PC-3 (cell line): ENCODE measurements at regions not wholly inside any gene's neighbourhood (a gene's known extent, or its start where the extent isn't known, plus 50 kb on each side); places are given as distances from the start of the nearest gene placed in this dataset.

ENCODE experiments used
- ATAC-seq: fragments of 200-7000 bp; cut with Tn5 transposase; 2 replicates; pipeline ENCODE4 v1.9.1; 2020; ENCODE audit warnings: mild to moderate bottlenecking, moderate library complexity
- BruUV-seq: library from RNA; stranded (reverse); fragments of 400-500 nt; replicated peaks from 2 replicates; lab custom pipeline; 2021; lab: Mats Ljungman, UMichigan
- CTCF ChIA-PET: fragments of 300-600 bp; sonication (Branson Sonifier 250); formaldehyde crosslinking; loops from one replicate; lab custom pipeline; 2022; ENCODE audit warnings: antibody characterized with exemption; lab: Charles Lee
- POLR2A ChIA-PET: fragments of 300-600 bp; sonication (Branson Sonifier 250); formaldehyde crosslinking; loops from one replicate; lab custom pipeline; 2022; ENCODE audit warnings: antibody characterized with exemption; ENCODE audit not compliant: unreplicated experiment; lab: Charles Lee
- DNase-seq: peaks from one replicate; pipeline ENCODE4 v3.0.0-alpha.2; 2015
- H2AFZ ChIP-seq: fragments of 300-600 bp; sonication (generic); 2 replicates; pipeline ENCODE4 v1.6.0; 2016; ENCODE audit warnings: antibody characterized with exemption, low read length
- H3F3A ChIP-seq: fragments of 300-600 bp; sonication (generic); one replicate; pipeline ENCODE4 v1.6.0; 2017; ENCODE audit warnings: antibody characterized with exemption, low read length, control low read depth, mild to moderate bottlenecking; ENCODE audit not compliant: unreplicated experiment
- H3K27ac ChIP-seq: fragments of 300-600 bp; sonication (generic); 2 replicates; pipeline ENCODE4 v1.5.1; 2016; ENCODE audit warnings: mild to moderate bottlenecking, low read length
- H3K27me3 ChIP-seq: fragments of 300-600 bp; sonication (generic); 2 replicates; pipeline ENCODE4 v1.6.1; 2016; ENCODE audit warnings: low read length, mixed read lengths
- H3K36me3 ChIP-seq: fragments of 300-600 bp; sonication (generic); 2 replicates; pipeline ENCODE4 v1.6.1; 2016; ENCODE audit warnings: low read depth, mixed run types, low read length, mixed read lengths
- H3K4me1 ChIP-seq: fragments of 300-600 bp; sonication (generic); 2 replicates; pipeline ENCODE4 v1.5.1; 2016; ENCODE audit warnings: low read length; ENCODE audit not compliant: insufficient read depth
- H3K4me2 ChIP-seq: fragments of 300-600 bp; sonication (generic); 2 replicates; pipeline ENCODE4 v1.6.0; 2016; ENCODE audit warnings: low read length
- H3K4me3 ChIP-seq: fragments of 300-600 bp; sonication (generic); 2 replicates; pipeline ENCODE4 v1.5.1; 2016; ENCODE audit warnings: mild to moderate bottlenecking, low read length, mixed read lengths
- H3K79me2 ChIP-seq: fragments of 300-600 bp; sonication (generic); 2 replicates; pipeline ENCODE4 v1.6.1; 2017; ENCODE audit warnings: low read length, mixed read lengths
- H3K9ac ChIP-seq: fragments of 300-600 bp; sonication (generic); 2 replicates; pipeline ENCODE4 v1.6.0; 2016; ENCODE audit warnings: mild to moderate bottlenecking, low read length
- H3K9me2 ChIP-seq: fragments of 300-600 bp; sonication (generic); replicated peaks from 2 replicates; pipeline ENCODE4 v1.6.1; 2016; ENCODE audit warnings: mixed run types, low read length, mixed read lengths
- H3K9me3 ChIP-seq: fragments of 300-600 bp; sonication (generic); 2 replicates; pipeline ENCODE4 v1.6.1; 2016; ENCODE audit warnings: low read length, mixed read lengths
- H4K20me1 ChIP-seq: fragments of 300-600 bp; sonication (generic); 2 replicates; pipeline ENCODE4 v1.6.1; 2016; ENCODE audit warnings: low read length, mixed read lengths
- CTCF ChIP-seq: fragments of 300-600 bp; sonication (generic); conservative IDR thresholded peaks from 2 replicates; pipeline ENCODE4 v1.5.1; 2017; ENCODE audit warnings: antibody characterized with exemption, low read depth, mild to moderate bottlenecking, low read length
- EZH2 ChIP-seq: fragments of 300-600 bp; sonication (generic); IDR thresholded peaks from one replicate; pipeline ENCODE4 v1.6.1; 2017; ENCODE audit warnings: antibody characterized with exemption, mild to moderate bottlenecking, low read length; ENCODE audit not compliant: unreplicated experiment
- EZH2phosphoT487 ChIP-seq: fragments of 300-600 bp; sonication (generic); IDR thresholded peaks from 2 replicates; pipeline ENCODE4 v1.6.1; 2018; ENCODE audit warnings: mild to moderate bottlenecking, antibody characterized with exemption, low read length, borderline replicate concordance
- intact Hi-C: fragments of 100-400 bp; cut with micrococcal nuclease; formaldehyde crosslinking; loops from 2 replicates; pipeline ENCODE4 v1.9.0; 2023

- H3K9ac ChIP-seq = no peak overlapping the region
- POLR2A ChIA-PET = no interaction called here
- no peak overlapping the region for H3K27ac ChIP-seq
- no peaks in the 10 kb centered on the region for H3K36me3 ChIP-seq
- no peak overlapping the region for H2AFZ ChIP-seq
- H3K4me1 ChIP-seq = no peaks in the 10 kb centered on the region
- H3K27me3 ChIP-seq = no peaks in the 10 kb centered on the region
- no peak for ATAC-seq
- H3K79me2 ChIP-seq = no peaks in the 10 kb centered on the region
- H3K9me3 ChIP-seq = no peaks in the 10 kb centered on the region
- BruUV-seq = no TSS peak
- intact Hi-C loops = no loop called here
- DNase-seq = no peak
- H3K4me2 ChIP-seq = no peak overlapping the region
- H4K20me1 ChIP-seq = no peaks in the 10 kb centered on the region
- CTCF ChIA-PET = no interaction called here
- H3F3A ChIP-seq = no peaks in the 10 kb centered on the region
- no peaks in the 10 kb centered on the region for H3K9me2 ChIP-seq
- H3K4me3 ChIP-seq = no peak overlapping the region
- TF ChIP-seq CTCF = no peak
- TF ChIP-seq EZH2phosphoT487 = no peak
- TF ChIP-seq EZH2 = no peak
Observed at GRCh38 chr5:163649514-163649913, 144.1 kb downstream of the MAT2B start.

GRCh38 chr5:163653526-163653925 is 148.1 kb downstream of the MAT2B start:
- DNase-seq = no peak
- H3K27ac ChIP-seq = no peak overlapping the region
- no peaks in the 10 kb centered on the region for H3K9me2 ChIP-seq
- no TSS peak for BruUV-seq
- H4K20me1 ChIP-seq = no peaks in the 10 kb centered on the region
- ATAC-seq = no peak
- no peak for TF ChIP-seq EZH2
- TF ChIP-seq CTCF = no peak
- no peak for TF ChIP-seq EZH2phosphoT487
- no peak overlapping the region for H3K4me3 ChIP-seq
- no peaks in the 10 kb centered on the region for H3K36me3 ChIP-seq
- no peak overlapping the region for H3K4me2 ChIP-seq
- H3K9ac ChIP-seq = no peak overlapping the region
- POLR2A ChIA-PET = no interaction called here
- H3K27me3 ChIP-seq = no peaks in the 10 kb centered on the region
- H3K79me2 ChIP-seq = no peaks in the 10 kb centered on the region
- CTCF ChIA-PET = no interaction called here
- intact Hi-C loops = no loop called here
- H3K4me1 ChIP-seq = no peaks in the 10 kb centered on the region
- H2AFZ ChIP-seq = no peak overlapping the region
- H3F3A ChIP-seq = no peaks in the 10 kb centered on the region
- H3K9me3 ChIP-seq = no peaks in the 10 kb centered on the region

GRCh38 chr5:163658702-163659567 is 153.5 kb downstream of the MAT2B start:
- Histone ChIP-seq H3K9me3 (no peaks in the 10 kb centered on the region), H3K36me3 (no peaks in the 10 kb centered on the region), H3K4me3 (no peak overlapping the region), H3K4me1 (no peaks in the 10 kb centered on the region), H3K27ac (no peak overlapping the region), H3K27me3 (no peaks in the 10 kb centered on the region), H2AFZ (no peak overlapping the region), H3K4me2 (no peak overlapping the region), H3K9ac (no peak overlapping the region), H4K20me1 (no peaks in the 10 kb centered on the region), H3K9me2 (no peaks in the 10 kb centered on the region), H3F3A (no peaks in the 10 kb centered on the region), H3K79me2 (no peaks in the 10 kb centered on the region)
- no TSS peak for BruUV-seq
- ChIA-PET POLR2A (no interaction called here), CTCF (no interaction called here)
- TF ChIP-seq CTCF = no peak
- no peak for TF ChIP-seq EZH2
- no peak for TF ChIP-seq EZH2phosphoT487
- ATAC-seq = no peak
- intact Hi-C loops = no loop called here
- no peak for DNase-seq
